Stimulated activated effector memory CD8-positive, alpha-beta T cell treated with anti-CD3 and anti-CD28 coated beads, Interleukin-12 subunit alpha, Interleukin-12 subunit beta, amount 100 ng/mL, for 72 hours (primary cell): ENCODE measurements at regions not wholly inside any gene's neighbourhood (a gene's known extent, or its start where the extent isn't known, plus 50 kb on each side); places are given as distances from the start of the nearest gene placed in this dataset.
"Not testable (repeated sequence)": the region's sequence is repeated elsewhere in the genome, so short reads cannot be mapped to it uniquely, and the experiment has no call there.

Source experiments
- ATAC-seq: fragments of 150-1000 bp; cut with Tn5 transposase; 2 replicates; pipeline ENCODE4 v1.10.0; 2021
- DNase-seq, 2 donors: peaks; one replicate each; pipeline ENCODE4 v3.0.0; 2021 to 2022; ENCODE audit warnings: low spot score in 2 of 2
- H3K27ac Mint-ChIP-seq: one replicate; pipeline ENCODE4 v1.8.0; 2022; ENCODE audit warnings: mild to moderate bottlenecking, mixed read lengths
- H3K36me3 Mint-ChIP-seq: one replicate; pipeline ENCODE4 v1.8.0; 2022; ENCODE audit warnings: mild to moderate bottlenecking, mixed read lengths
- H3K4me1 Mint-ChIP-seq: one replicate; pipeline ENCODE4 v1.8.0; 2022; ENCODE audit warnings: mixed read lengths
- H3K4me3 Mint-ChIP-seq: one replicate; pipeline ENCODE4 v1.8.0; 2022; ENCODE audit warnings: mild to moderate bottlenecking, mixed read lengths
- H3K9me3 Mint-ChIP-seq: one replicate; pipeline ENCODE4 v1.8.0; 2022; ENCODE audit warnings: mixed read lengths

- H3K36me3 Mint-ChIP-seq, H3K27ac Mint-ChIP-seq, H3K9me3 Mint-ChIP-seq, H3K4me3 Mint-ChIP-seq, DNase-seq, H3K4me1 Mint-ChIP-seq, ATAC-seq: not testable (repeated sequence)
These were observed 93.6 kb upstream of the TERB2 start for GRCh38 chr15:44862866-44863265.

- not testable (repeated sequence) for H3K9me3 Mint-ChIP-seq, ATAC-seq, H3K4me3 Mint-ChIP-seq, H3K4me1 Mint-ChIP-seq, H3K36me3 Mint-ChIP-seq, H3K27ac Mint-ChIP-seq, DNase-seq
These were observed 88.4 kb upstream of the TERB2 start for GRCh38 chr15:44868100-44868499.

- ATAC-seq, H3K36me3 Mint-ChIP-seq, H3K27ac Mint-ChIP-seq, DNase-seq, H3K4me3 Mint-ChIP-seq, H3K4me1 Mint-ChIP-seq, H3K9me3 Mint-ChIP-seq: not testable (repeated sequence)
These were observed 86.4 kb upstream of the TERB2 start for GRCh38 chr15:44870125-44870524.

- DNase-seq, result no peak
- no peaks in the 10 kb centered on the region for H3K36me3 Mint-ChIP-seq
- no peak for ATAC-seq
- H3K4me1 Mint-ChIP-seq, result no peaks in the 10 kb centered on the region
- no peak overlapping the region for H3K4me3 Mint-ChIP-seq
- H3K9me3 Mint-ChIP-seq, result peaks cover 6% of the 10 kb centered on the region
- H3K27ac Mint-ChIP-seq, result no peak overlapping the region
These were observed 83.4 kb upstream of the TERB2 start for GRCh38 chr15:44873103-44873502.

- H3K36me3 Mint-ChIP-seq, result no peaks in the 10 kb centered on the region
- ATAC-seq, result no peak
- no peak overlapping the region for H3K27ac Mint-ChIP-seq
- no peak overlapping the region for H3K4me3 Mint-ChIP-seq
- DNase-seq, result no peak
- peaks cover 30% of the 10 kb centered on the region for H3K4me1 Mint-ChIP-seq
- H3K9me3 Mint-ChIP-seq, result peaks cover 6% of the 10 kb centered on the region
These were observed 77.4 kb upstream of the TERB2 start for GRCh38 chr15:44879066-44879465.

GRCh38 chr15:44882499-44882968 lies 74.0 kb upstream of the TERB2 start:
- peak; percentile 97 for ATAC-seq
- Mint-ChIP-seq H3K9me3 (no peaks in the 10 kb centered on the region), H3K27ac (peak overlapping the region; percentile 92), H3K36me3 (no peaks in the 10 kb centered on the region), H3K4me1 (peaks cover 41% of the 10 kb centered on the region), H3K4me3 (peak overlapping the region; percentile 63)
- peak; percentile 20 to 81 for DNase-seq

- peak overlapping the region; percentile 63 for H3K4me3 Mint-ChIP-seq
- no peaks in the 10 kb centered on the region for H3K9me3 Mint-ChIP-seq
- H3K27ac Mint-ChIP-seq, result peak overlapping the region; percentile 92
- peaks cover 41% of the 10 kb centered on the region for H3K4me1 Mint-ChIP-seq
- peak in 1 of 2 donors; percentile 66 for DNase-seq
- H3K36me3 Mint-ChIP-seq, result no peaks in the 10 kb centered on the region
- ATAC-seq, result peak; percentile 44
These were observed 73.1 kb upstream of the TERB2 start for GRCh38 chr15:44883199-44883877.

DNA sequence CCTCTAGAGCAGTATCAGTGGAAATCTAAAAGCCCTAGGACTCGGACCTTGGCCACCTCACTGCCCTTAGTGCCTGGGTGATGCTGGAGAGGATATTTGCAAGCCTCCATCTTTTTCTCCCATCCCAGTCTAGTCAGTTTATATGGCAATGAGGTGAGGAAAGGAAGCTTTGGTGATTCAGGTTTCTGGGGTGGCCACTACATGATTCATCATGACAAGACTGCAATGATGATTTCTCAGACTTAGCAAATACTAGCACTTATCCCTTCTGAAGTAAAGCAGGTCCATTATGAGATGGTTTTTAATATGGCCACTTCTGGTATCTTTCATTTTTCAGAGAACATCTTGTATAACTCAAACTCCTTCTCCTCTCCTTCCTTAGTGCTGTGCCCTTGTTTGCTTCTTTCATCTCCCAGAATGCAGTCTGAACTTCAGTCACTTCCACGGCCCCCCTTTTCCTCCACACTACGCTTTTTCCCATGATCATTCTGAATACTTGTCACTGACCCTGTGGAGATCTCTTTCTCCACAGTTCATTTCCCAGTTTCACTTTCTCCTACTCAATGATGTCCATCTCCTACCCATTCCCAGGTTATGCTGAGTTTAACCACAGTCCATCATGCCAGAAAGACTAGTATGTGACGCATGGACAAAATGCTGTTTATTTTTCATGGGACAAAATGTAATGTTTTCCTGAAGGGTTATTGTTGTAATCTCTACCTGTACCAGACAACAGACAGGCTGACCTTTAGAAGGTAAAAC lies 57.4 kb upstream of the TERB2 start:
- Mint-ChIP-seq H3K4me1 (peaks cover 29% of the 10 kb centered on the region), H3K4me3 (peak overlapping the region; percentile 5), H3K27ac (peak overlapping the region; percentile 85)
- ATAC-seq, result peak; percentile 79
- not testable (repeated sequence) for DNase-seq, H3K9me3 Mint-ChIP-seq, H3K36me3 Mint-ChIP-seq

DNA sequence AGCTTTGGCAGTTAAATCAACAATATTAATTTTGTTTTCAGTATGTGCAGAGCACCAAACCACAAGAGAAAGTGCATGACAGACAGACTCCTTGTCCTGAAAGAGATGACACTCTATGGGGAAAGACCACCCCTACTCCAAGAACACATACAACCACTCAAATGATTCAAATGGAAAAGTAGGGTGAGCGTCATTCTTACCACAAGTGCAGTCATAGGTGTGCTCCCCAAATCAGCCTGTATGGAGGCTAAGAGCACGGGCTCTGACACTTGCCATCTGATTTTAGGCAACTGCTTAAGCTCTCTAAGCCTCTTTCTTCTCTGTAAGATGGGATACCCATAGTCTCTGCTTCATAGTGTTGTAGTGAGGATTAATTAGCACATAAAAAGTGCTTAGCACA lies 56.7 kb upstream of the TERB2 start:
- not testable (repeated sequence) for H3K4me3 Mint-ChIP-seq, H3K27ac Mint-ChIP-seq, H3K9me3 Mint-ChIP-seq, DNase-seq, H3K36me3 Mint-ChIP-seq
- peaks cover 32% of the 10 kb centered on the region for H3K4me1 Mint-ChIP-seq
- ATAC-seq, result peak; percentile 99

GRCh38 chr15:44900796-44901195 lies 55.7 kb upstream of the TERB2 start:
- not testable (repeated sequence) for H3K36me3 Mint-ChIP-seq, H3K27ac Mint-ChIP-seq, H3K9me3 Mint-ChIP-seq, ATAC-seq, DNase-seq, H3K4me3 Mint-ChIP-seq
- H3K4me1 Mint-ChIP-seq, result peaks cover 31% of the 10 kb centered on the region

GRCh38 chr15:44903281-44903680 lies 53.2 kb upstream of the TERB2 start:
- peaks cover 24% of the 10 kb centered on the region for H3K4me1 Mint-ChIP-seq
- not testable (repeated sequence) for H3K4me3 Mint-ChIP-seq, H3K27ac Mint-ChIP-seq, H3K36me3 Mint-ChIP-seq, ATAC-seq, H3K9me3 Mint-ChIP-seq, DNase-seq

DNA sequence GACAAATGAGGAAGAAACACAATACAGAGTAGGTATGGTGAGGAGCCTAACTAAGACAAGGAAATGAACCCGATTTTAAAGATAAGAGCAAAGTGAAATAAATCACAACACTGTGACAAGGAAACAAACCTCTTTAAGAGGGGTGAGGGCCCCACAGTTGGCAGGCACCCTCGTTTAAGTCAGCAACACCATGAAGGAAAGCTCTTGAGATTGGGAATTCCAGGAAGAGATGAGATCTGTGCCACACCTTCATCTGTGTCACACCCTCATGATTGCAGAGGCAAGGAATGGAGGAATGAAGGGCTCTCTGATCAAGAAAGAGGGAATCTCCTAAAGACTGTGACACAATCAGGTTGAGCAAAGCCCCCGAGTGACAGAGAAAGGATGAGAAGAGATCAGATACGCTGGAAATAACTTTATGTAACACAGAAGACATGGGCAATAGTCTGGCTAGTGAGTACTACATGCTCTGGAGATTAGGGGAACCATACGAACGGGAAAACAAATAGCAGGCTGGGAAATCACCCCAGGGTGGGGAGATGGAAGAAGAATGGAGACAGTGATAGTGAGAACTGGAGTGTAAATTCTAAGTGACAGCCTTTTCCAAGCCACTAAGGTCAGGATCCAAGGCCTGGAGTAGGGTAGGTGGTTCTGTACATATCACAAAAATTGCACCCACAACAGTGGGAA lies 51.7 kb upstream of the TERB2 start:
- H3K27ac Mint-ChIP-seq, ATAC-seq, H3K4me3 Mint-ChIP-seq, DNase-seq, H3K9me3 Mint-ChIP-seq, H3K36me3 Mint-ChIP-seq: not testable (repeated sequence)
- peaks cover 15% of the 10 kb centered on the region for H3K4me1 Mint-ChIP-seq
